Left ventricle myocardium inferior (tissue), 1 donor: ENCODE measurements at regions not wholly inside any gene's neighbourhood (a gene's known extent, or its start where the extent isn't known, plus 50 kb on each side); places are given as distances from the start of the nearest gene placed in this dataset.

ENCODE experiments used
- DNase-seq: peaks from one replicate; pipeline ENCODE4 v3.0.0-alpha.2; 2020
- H3K27ac ChIP-seq: fragments of 200-600 bp; replicated peaks from 2 replicates; pipeline ENCODE4 v1.8.0; 2021
- H3K27me3 ChIP-seq: fragments of 200-600 bp; 2 replicates; pipeline ENCODE4 v1.8.0; 2021; ENCODE audit warnings: low read depth
- H3K36me3 ChIP-seq: fragments of 200-600 bp; 2 replicates; pipeline ENCODE4 v1.8.0; 2021
- H3K4me1 ChIP-seq: fragments of 200-600 bp; 2 replicates; pipeline ENCODE4 v1.8.0; 2021
- H3K4me3 ChIP-seq: fragments of 200-600 bp; 2 replicates; pipeline ENCODE4 v1.8.0; 2021; ENCODE audit warnings: mild to moderate bottlenecking, moderate library complexity
- H3K9me3 ChIP-seq: fragments of 200-600 bp; replicated peaks from 2 replicates; pipeline ENCODE4 v1.8.0; 2021
- intact Hi-C: fragments of 100-400 bp; cut with micrococcal nuclease; formaldehyde crosslinking; loops from one replicate; pipeline ENCODE4 v1.11.0; 2022
- TF ChIP-seq, protein P1 (sequence below): fragments of 200-600 bp; IDR thresholded peaks from 2 replicates; pipeline ENCODE4 v1.8.0; 2021; ENCODE audit warnings: antibody characterized with exemption, mild to moderate bottlenecking, borderline replicate concordance
- donor health status: DM: no; HTN: yes; CAD: no; lungs with severe emphysema.

DNA sequence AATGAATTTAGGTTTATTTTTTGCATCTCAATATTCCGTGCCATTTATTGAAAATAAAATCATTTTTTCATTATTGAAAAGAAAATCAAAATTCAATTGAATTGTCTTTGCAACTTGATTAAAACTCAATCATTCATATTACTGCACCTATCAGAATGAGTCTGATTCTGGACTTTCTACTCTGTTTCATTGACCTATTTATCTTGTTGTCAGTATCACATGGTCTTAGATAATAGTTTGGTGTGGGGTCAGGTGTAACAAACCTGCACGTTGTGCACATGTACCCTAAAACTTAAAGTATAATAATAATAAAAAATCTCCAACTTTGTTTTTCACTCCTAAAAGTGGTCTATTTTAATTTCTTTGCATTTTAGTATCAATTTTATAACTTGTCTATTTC lies 422.9 kb downstream of the RAD51AP2 start:
- Histone ChIP-seq H3K27ac (no peak overlapping the region), H3K4me3 (no peak overlapping the region), H3K4me1 (no peaks in the 10 kb centered on the region), H3K36me3 (no peaks in the 10 kb centered on the region), H3K27me3 (no peaks in the 10 kb centered on the region), H3K9me3 (no peaks in the 10 kb centered on the region)
- TF ChIP-seq, protein P1, sequence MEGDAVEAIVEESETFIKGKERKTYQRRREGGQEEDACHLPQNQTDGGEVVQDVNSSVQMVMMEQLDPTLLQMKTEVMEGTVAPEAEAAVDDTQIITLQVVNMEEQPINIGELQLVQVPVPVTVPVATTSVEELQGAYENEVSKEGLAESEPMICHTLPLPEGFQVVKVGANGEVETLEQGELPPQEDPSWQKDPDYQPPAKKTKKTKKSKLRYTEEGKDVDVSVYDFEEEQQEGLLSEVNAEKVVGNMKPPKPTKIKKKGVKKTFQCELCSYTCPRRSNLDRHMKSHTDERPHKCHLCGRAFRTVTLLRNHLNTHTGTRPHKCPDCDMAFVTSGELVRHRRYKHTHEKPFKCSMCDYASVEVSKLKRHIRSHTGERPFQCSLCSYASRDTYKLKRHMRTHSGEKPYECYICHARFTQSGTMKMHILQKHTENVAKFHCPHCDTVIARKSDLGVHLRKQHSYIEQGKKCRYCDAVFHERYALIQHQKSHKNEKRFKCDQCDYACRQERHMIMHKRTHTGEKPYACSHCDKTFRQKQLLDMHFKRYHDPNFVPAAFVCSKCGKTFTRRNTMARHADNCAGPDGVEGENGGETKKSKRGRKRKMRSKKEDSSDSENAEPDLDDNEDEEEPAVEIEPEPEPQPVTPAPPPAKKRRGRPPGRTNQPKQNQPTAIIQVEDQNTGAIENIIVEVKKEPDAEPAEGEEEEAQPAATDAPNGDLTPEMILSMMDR = no peak
- intact Hi-C loops = no loop called here
- DNase-seq = no peak

DNA sequence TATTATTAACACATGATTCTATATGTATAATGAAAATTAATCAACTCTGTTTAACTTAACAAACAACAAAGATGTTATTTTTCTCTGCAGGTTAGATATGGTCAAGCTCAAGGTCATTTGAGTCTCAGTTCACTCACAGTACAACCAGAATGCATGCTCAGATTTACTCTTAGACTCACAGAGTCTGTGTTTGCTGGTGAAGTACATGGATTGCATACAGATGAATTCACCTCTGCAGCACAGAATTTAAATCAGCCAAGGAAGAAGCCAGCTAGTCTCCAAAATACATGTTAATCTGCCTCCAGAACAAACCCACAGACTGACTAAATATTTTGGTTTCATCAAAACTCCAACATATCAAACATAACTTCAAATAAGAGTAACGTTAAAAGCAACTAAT lies 424.5 kb downstream of the RAD51AP2 start:
- no peaks in the 10 kb centered on the region for H3K9me3 ChIP-seq
- TF ChIP-seq, protein P1 = no peak
- H3K4me3 ChIP-seq = no peak overlapping the region
- H3K27ac ChIP-seq = no peak overlapping the region
- no peaks in the 10 kb centered on the region for H3K27me3 ChIP-seq
- no peaks in the 10 kb centered on the region for H3K36me3 ChIP-seq
- intact Hi-C loops = no loop called here
- DNase-seq = no peak
- H3K4me1 ChIP-seq = no peaks in the 10 kb centered on the region

DNA sequence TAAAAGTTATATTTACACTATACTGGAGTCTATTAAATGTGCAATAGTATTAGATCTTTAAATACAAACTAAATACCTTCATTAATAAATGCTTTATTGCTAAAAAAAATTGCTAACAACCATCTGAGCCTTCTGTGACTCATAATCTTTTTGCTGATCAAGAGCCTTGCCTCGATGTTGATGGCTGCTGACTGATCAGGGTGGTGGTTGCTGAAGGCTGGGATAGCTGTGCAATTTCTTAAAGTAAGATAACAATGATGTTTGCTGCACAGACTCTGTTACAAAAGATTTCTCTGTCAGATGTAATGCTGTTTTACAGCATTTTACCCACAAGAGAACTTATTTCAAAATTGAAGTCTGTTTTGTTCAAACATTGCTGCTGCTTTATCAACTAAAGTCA lies 421.4 kb upstream of the CYRIA start:
- DNase-seq = no peak
- Histone ChIP-seq H3K27me3 (no peaks in the 10 kb centered on the region), H3K36me3 (no peaks in the 10 kb centered on the region), H3K9me3 (no peaks in the 10 kb centered on the region), H3K4me1 (no peaks in the 10 kb centered on the region), H3K27ac (no peak overlapping the region), H3K4me3 (no peak overlapping the region)
- TF ChIP-seq, protein P1 = no peak
- intact Hi-C loops = no loop called here

DNA sequence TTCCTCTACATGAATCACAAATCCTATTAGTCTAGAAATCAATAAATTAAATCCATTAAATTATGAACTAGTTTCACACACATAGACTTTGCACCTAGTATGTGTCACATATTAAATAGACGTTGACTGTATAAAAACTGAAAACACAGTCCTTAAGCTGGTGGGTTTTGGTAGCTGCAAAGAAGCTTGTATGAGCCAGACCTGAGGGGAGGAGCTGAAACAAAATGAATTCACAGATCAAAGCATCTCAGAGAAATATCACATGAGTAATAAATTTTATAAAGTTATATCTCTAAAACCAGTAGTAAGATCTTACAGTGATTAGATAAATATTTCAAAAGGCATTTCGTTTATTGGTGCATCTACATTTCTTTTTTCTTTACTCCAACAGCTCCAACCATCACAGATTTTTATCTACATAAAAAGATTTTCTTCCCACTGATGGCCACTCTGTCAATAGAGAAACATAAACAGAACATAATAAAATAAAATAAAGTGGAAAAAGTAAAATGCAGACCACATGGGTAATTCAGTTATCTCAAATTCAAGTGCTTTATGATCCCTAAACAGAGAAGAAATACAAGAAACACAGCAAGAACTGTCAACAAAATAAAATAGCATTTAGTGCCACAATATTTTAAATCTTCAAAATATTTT lies 420.0 kb upstream of the CYRIA start:
- Histone ChIP-seq H3K4me3 (no peak overlapping the region), H3K9me3 (no peaks in the 10 kb centered on the region), H3K27ac (no peak overlapping the region), H3K4me1 (no peaks in the 10 kb centered on the region), H3K36me3 (no peaks in the 10 kb centered on the region), H3K27me3 (no peaks in the 10 kb centered on the region)
- intact Hi-C loops = no loop called here
- DNase-seq = no peak
- TF ChIP-seq, protein P1 = no peak

DNA sequence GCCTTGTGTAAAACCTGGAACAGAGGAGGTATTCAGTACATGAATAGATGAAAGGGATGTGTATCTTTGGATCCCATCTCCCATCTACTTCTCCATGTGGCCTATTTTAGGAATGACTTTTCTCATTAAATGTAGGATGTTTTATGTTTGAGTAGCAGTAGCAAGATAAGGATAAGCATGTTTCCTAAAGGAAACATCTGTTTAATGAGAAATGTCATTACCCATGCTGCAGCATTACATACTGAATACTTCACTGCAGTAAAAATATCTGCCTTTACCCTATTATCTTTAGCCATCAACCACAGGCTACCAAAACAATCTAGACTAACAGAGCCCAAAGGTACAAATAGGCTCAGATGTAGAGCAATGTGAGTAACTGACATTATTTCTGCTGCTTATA lies 419.2 kb upstream of the CYRIA start:
- Histone ChIP-seq H3K36me3 (no peaks in the 10 kb centered on the region), H3K4me3 (no peak overlapping the region), H3K27ac (no peak overlapping the region), H3K27me3 (no peaks in the 10 kb centered on the region), H3K4me1 (no peaks in the 10 kb centered on the region), H3K9me3 (peaks cover 2% of the 10 kb centered on the region)
- DNase-seq = no peak
- intact Hi-C loops = no loop called here
- TF ChIP-seq, protein P1 = no peak
